Erythroblast (primary cell): ENCODE measurements at regions not wholly inside any gene's neighbourhood (a gene's known extent, or its start where the extent isn't known, plus 50 kb on each side); places are given as distances from the start of the nearest gene placed in this dataset.
"Not testable (repeated sequence)": the region's sequence is repeated elsewhere in the genome, so short reads cannot be mapped to it uniquely, and the experiment has no call there.

ENCODE experiments used
- GATA1 ChIP-seq: IDR thresholded peaks from 2 replicates; pipeline ENCODE4 v1.6.1; 2011; ENCODE audit warnings: low read depth, mild to moderate bottlenecking, control low read depth, low read length, moderate library complexity
- POLR2A ChIP-seq: IDR thresholded peaks from 2 replicates; pipeline ENCODE4 v1.6.1; 2011; ENCODE audit warnings: mild to moderate bottlenecking, low read length

- TF ChIP-seq POLR2A, GATA1: not testable (repeated sequence)
Observed at GRCh38 chr17:45576527-45577307, 86.2 kb upstream of the PLEKHM1 start.
